NCI-H2227 (cell line): ENCODE measurements at regions not wholly inside any gene's neighbourhood (a gene's known extent, or its start where the extent isn't known, plus 50 kb on each side); places are given as distances from the start of the nearest gene placed in this dataset.

Source experiments
- DNase-seq: peaks from one replicate; lab custom pipeline; 2025; ENCODE audit not compliant: unreplicated experiment; lab: John Stamatoyannopoulos, UW

DNA sequence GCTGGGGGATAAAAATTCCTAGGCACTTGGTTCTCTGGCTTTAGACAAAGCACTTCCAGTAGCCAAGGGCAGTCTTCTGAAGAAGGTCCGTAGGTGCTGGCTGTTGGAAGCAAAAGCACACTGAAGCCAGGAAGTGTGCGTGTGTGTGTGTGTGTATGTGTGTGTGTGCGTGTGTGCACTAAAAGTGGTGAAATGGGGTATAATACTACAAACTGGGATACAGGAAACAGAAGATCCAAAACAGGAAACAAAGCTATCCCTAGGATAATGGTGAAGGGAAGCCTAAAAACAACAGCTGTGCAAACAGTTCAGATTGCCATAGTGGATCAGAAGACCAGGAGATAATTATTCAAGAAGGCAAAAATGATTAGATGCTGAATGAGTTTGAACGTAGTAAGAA lies 103.4 kb downstream of the IL20RB start:
- DNase-seq, result no peak

- no peak for DNase-seq
Observed at GRCh38 chr3:137062250-137062649, 104.5 kb downstream of the IL20RB start.

GRCh38 chr3:137065381-137065780 lies 107.6 kb downstream of the IL20RB start:
- no peak for DNase-seq

- DNase-seq, result no peak
Observed at GRCh38 chr3:137066092-137066491, 108.3 kb downstream of the IL20RB start.

GRCh38 chr3:137071104-137071503 lies 113.3 kb downstream of the IL20RB start:
- DNase-seq, result no peak

DNA sequence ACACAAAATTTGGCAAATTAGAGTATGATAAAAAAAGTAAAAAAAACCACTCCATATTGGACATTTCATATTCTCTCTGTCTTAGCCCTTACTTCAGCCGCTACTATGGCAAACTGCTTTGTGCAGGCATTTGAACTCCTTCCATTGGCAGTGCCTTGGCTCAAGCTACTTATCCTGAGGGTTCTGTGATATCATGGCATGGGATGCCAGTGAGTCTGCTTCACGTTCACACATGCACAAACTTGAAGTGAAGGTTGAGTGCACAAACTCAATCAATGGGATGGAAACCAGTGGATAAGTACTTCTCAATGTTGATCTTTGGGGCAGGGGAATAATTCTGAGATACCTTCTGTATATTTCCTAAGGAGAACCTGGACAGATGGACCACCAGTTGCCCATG lies 117.2 kb downstream of the IL20RB start:
- no peak for DNase-seq

DNA sequence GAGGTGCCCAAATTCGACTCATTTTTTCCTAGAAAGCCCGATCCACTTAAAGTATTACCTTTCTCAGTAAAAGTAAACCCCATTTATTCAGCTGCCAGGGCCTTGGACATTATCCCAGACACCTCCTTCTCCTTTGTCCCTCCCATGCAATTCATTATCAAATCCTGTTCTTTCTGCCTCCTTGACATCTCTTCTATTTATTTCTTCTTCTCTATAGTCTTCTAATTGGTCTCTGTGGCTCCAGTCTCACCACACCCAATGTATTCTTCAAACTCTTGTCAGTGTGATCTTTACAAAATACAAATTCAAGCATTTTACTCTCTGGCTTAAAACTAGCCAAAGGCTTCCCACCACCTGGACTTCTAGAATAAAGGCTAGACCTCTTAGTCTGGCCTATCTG lies 120.3 kb downstream of the IL20RB start:
- DNase-seq, result no peak

GRCh38 chr3:137079571-137079970 lies 121.8 kb downstream of the IL20RB start:
- no peak for DNase-seq

DNA sequence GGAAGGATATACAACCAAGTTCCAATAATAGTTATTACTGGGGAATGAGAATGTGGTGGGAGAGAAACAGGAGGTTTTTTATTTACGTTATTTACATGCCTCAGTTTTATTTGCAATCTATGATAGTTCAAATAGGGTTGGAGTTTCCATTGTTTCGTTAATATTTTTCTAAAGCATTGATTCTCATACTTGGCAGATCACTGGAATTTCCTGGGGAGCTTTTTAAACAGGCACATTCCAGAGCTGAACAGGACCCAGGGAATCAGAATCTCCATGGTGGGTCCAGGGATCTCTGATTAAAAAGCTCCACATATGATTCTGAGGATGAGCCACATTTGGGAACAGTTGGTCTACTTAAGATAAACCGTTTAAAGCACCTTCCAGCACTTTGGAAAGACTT lies 123.9 kb downstream of the IL20RB start:
- DNase-seq, result no peak

DNA sequence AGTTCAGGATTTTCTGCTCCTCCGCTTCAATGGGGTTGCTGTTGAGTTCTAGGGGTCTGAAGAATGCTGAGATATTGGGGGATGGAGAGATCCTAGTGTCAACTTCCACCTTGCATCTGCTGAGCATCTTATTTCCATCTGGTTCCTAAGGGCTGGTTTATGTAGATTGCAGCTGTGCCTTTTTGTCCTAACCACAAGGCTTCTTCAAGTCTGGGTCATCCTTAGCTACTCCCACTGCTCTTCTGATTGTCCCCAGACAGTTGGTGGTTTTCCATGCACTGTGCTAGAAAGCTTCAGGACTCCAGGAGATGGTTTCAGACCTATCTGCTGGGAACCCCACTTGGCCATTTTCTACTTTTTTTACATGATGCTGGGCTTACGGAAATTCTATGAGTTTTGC lies 125.0 kb downstream of the IL20RB start:
- DNase-seq, result no peak

DNA sequence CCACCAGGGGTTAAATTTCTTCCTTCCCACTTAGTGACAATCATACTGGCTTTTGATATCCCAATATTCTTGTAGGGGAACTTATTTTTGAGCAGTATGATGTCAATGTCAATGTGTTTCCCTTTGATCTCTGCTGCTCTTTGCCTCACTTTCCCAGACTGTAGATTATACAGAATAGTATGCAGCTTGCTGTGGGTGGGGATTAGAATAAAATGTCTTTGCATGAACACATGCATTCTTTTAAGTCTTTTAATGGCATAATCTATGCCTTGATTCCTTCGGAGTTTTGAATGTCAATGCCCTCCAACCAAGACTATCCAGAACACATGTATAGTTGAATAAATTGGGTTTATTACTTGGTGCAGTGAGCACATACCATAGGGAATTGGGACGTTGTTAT lies 125.5 kb downstream of the IL20RB start:
- DNase-seq, result no peak

GRCh38 chr3:137084586-137084985 lies 126.8 kb downstream of the IL20RB start:
- no peak for DNase-seq

- no peak for DNase-seq
Observed at GRCh38 chr3:137097386-137097785, 139.6 kb downstream of the IL20RB start.

- DNase-seq, result no peak
Observed at GRCh38 chr3:137097852-137098251, 140.1 kb downstream of the IL20RB start.

DNA sequence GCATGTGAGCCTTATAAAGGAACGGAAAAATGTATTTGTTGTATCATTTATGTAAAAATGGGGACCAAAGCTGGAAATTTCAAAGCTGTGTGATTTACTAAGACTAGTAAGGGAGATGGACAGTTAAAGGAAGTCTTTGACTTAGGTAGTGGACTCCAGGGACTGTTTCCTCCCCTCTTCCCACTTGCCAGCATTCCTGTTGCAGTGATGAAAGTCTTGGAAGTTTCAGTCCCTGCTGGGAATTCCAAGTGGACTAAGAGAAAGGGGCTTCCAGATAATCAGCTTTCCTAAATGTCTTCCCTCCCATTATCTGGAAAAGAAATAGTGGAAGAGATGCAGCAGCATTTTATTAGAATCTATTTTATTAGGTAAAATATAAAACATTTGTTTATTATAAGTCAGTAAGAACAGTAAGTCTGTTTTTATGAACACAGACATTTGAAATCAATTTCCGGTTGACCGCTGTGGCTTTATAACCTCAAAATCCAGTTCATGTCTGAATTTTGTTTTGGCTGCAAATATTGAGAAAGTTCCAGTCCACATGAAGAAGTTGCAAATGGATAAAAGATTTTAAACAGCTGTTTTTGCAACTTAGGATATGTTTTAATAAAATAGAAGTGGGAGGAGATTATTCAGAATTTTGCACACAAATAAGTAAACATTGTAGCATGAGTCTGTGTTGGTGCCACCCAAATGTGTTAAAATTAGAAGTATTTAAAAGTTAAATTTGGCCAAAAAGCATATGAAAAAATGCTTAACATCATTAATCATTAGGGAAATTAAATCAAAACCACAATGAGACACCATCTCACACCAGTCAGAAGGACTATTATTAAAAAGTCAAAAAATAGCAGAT lies 141.8 kb downstream of the IL20RB start:
- DNase-seq, result no peak

DNA sequence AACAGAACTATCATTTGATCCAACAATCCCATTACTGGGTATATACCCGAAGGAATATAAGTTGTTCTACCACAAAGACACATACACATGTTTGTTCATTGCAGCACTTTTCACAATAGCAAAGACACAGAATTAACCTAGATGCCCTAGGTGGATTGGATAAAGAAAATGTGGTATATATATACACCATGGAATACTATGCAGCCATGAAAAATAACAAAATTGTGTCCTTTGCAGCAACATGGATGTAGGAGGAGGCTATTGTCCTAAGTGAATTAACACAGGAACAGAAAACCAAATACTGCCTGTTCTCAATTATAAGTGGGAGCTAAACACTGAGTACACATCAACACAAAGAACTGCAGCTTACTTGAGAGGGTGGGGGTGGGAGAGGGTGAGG lies 142.5 kb downstream of the IL20RB start:
- no peak for DNase-seq

- no peak for DNase-seq
Observed at GRCh38 chr3:137103739-137104138, 146.0 kb downstream of the IL20RB start.

GRCh38 chr3:137105277-137105977 lies 147.6 kb downstream of the IL20RB start:
- peak; percentile 55 for DNase-seq

DNA sequence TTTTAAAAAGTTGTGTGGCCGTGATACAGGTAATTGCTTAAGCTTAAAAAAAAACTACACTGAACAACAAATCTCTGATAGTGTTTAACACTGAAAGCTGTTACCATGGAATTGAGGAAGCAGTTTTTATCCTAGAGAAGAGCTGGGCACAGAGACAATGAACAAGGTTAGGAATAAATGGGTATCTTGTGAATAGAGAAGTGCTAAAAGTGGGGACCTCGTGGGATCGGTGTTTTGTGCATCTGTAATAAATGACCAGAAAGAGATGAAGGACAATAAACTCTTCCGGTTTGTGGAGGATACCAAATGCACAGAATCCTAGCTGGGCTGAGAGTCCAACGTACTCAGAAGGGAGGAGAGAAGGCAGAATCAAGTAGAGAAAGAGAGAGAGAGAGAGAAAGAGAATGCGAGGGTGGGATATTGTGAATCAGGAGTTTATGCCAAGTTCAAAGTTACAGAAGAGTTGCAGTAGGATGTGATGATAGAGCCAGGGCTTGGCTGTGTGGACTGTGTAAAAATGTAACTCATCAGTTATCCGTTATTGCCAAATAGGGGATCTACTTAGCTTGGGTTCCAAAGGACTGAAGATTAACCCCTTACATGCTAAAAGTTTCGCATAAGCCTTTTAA lies 148.9 kb downstream of the IL20RB start:
- DNase-seq, result no peak

- no peak for DNase-seq
Observed at GRCh38 chr3:137108699-137109440, 151.1 kb downstream of the IL20RB start.

DNA sequence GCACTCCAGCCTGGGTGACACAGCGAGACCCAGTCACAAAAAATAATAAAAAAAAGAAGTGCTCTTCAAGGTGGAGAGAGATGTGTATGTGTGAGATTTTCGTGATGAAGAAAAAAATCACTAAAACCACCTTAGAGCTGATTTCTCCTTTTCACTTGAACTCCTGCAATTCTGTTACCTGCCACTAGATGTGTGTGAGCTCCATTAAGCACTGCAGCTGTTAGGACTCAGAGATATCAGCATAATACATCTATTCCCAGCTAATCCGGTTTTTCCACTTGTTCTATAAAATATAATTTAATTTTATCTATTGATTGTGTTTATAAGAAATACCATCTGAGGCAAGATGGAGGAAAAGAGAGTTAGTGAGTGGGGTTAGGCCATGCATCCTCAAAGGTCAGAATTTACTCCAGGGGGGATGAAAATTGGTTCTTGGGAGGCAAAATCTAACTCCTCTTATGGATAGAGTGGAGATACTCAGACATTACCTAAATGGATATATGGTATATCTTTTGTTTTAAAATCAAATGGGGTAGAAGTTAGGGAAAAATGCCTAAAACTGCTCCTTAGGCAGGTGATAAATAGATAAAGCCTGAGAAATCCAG lies 152.7 kb downstream of the IL20RB start:
- DNase-seq, result peak; percentile 10
